IMR-90 (cell line): ENCODE measurements at regions not wholly inside any gene's neighbourhood (a gene's known extent, or its start where the extent isn't known, plus 50 kb on each side); places are given as distances from the start of the nearest gene placed in this dataset.

Experiments
- ATAC-seq: fragments of 200-7000 bp; cut with Tn5 transposase; 2 replicates; pipeline ENCODE4 v1.9.1; 2020; ENCODE audit warnings: low read depth, mild to moderate bottlenecking, moderate library complexity
- BruUV-seq: library from RNA; stranded (reverse); fragments of 400-500 nt; replicated peaks from 2 replicates; lab custom pipeline; 2021; lab: Mats Ljungman, UMichigan
- CTCF ChIA-PET: fragments of 300-600 bp; formaldehyde crosslinking; extraction: SDS; loops from one replicate; lab custom pipeline; 2021; ENCODE audit warnings: antibody characterized with exemption; lab: Yijun Ruan, JAX
- POLR2A ChIA-PET: fragments of 300-600 bp; sonication (Branson Sonifier 250); formaldehyde crosslinking; loops from one replicate; lab custom pipeline; 2022; ENCODE audit warnings: antibody characterized with exemption; ENCODE audit not compliant: unreplicated experiment; lab: Charles Lee
- DNase-seq: peaks from one replicate; pipeline ENCODE4 v3.0.0; 2013
- H2AFZ ChIP-seq: replicated peaks from 2 replicates; pipeline ENCODE3; 2013; ENCODE audit warnings: low read length, mild to moderate bottlenecking; ENCODE audit not compliant: poor library complexity
- H2AK5ac ChIP-seq: 2 replicates; pipeline ENCODE4 v1.6.1; 2013; ENCODE audit warnings: low read depth, low read length, inconsistent platforms
- H2AK9ac ChIP-seq: replicated peaks from 2 replicates; pipeline ENCODE3; 2013; ENCODE audit warnings: mild to moderate bottlenecking, low read depth, low read length, moderate library complexity; ENCODE audit not compliant: poor library complexity
- H2BK120ac ChIP-seq: 2 replicates; pipeline ENCODE4 v1.6.1; 2013; ENCODE audit warnings: low read depth, low read length, inconsistent platforms
- H2BK15ac ChIP-seq: 3 replicates; pipeline ENCODE4 v1.6.1; 2013; ENCODE audit warnings: low read depth, low read length, inconsistent platforms
- H2BK20ac ChIP-seq: 2 replicates; pipeline ENCODE4 v1.6.1; 2013; ENCODE audit warnings: low read depth, mild to moderate bottlenecking, inconsistent platforms, low read length, moderate library complexity
- H2BK5ac ChIP-seq: 2 replicates; pipeline ENCODE4 v1.6.1; 2013; ENCODE audit warnings: mild to moderate bottlenecking, low read depth, low read length, inconsistent platforms; ENCODE audit not compliant: poor library complexity, severe bottlenecking
- H3K14ac ChIP-seq: replicated peaks from 2 replicates; pipeline ENCODE4 v1.6.1; 2013; ENCODE audit warnings: low read depth, low read length, inconsistent platforms
- H3K18ac ChIP-seq: 2 replicates; pipeline ENCODE4 v1.6.1; 2013; ENCODE audit warnings: low read depth, low read length, control low read depth
- H3K23ac ChIP-seq: 2 replicates; pipeline ENCODE4 v1.6.1; 2013; ENCODE audit warnings: low read depth, low read length, inconsistent platforms
- H3K27ac ChIP-seq: 2 replicates; pipeline ENCODE4 v1.5.1; 2013; ENCODE audit warnings: mild to moderate bottlenecking, control low read depth, low read length; ENCODE audit not compliant: insufficient read depth
- H3K27me3 ChIP-seq: 2 replicates; pipeline ENCODE4 v1.6.1; 2013; ENCODE audit warnings: low read length; ENCODE audit not compliant: control insufficient read depth, insufficient read depth
- H3K36me3 ChIP-seq: 2 replicates; pipeline ENCODE4 v1.6.1; 2013; ENCODE audit warnings: low read length, mixed read lengths; ENCODE audit not compliant: control insufficient read depth, insufficient read depth
- H3K4ac ChIP-seq: 2 replicates; pipeline ENCODE4 v1.6.1; 2013; ENCODE audit warnings: low read depth, low read length, inconsistent platforms
- H3K4me1 ChIP-seq: 2 replicates; pipeline ENCODE4 v1.6.1; 2013; ENCODE audit warnings: low read length, mixed read lengths; ENCODE audit not compliant: control insufficient read depth, insufficient read depth
- H3K4me2 ChIP-seq: 2 replicates; pipeline ENCODE4 v1.6.1; 2013; ENCODE audit warnings: low read depth, mild to moderate bottlenecking, control low read depth, low read length, moderate library complexity
- H3K4me3 ChIP-seq: 2 replicates; pipeline ENCODE4 v1.5.1; 2013; ENCODE audit warnings: low read depth, mild to moderate bottlenecking, control low read depth, low read length, moderate library complexity; ENCODE audit not compliant: insufficient read depth
- H3K56ac ChIP-seq: 2 replicates; pipeline ENCODE4 v1.6.1; 2013; ENCODE audit warnings: low read length, inconsistent platforms; ENCODE audit not compliant: insufficient read depth; ENCODE audit errors: extremely low read depth
- H3K79me1 ChIP-seq, 2 experiments: 2 replicates each; pipeline ENCODE4 v1.6.1; 2013; ENCODE audit warnings: low read length in 2 of 2, inconsistent platforms in 1 of 2, low read depth in 1 of 2
- H3K9ac ChIP-seq: 2 replicates; pipeline ENCODE4 v1.6.1; 2013; ENCODE audit warnings: low read depth, low read length, control low read depth
- H3K9me1 ChIP-seq: 2 replicates; pipeline ENCODE4 v1.6.1; 2013; ENCODE audit warnings: low read length, inconsistent platforms; ENCODE audit not compliant: insufficient read depth
- H3K9me3 ChIP-seq: 2 replicates; pipeline ENCODE4 v1.6.1; 2013; ENCODE audit warnings: low read length; ENCODE audit not compliant: control insufficient read depth, insufficient read depth
- H4K20me1 ChIP-seq: 2 replicates; pipeline ENCODE4 v1.6.1; 2013; ENCODE audit warnings: low read length, inconsistent platforms; ENCODE audit not compliant: insufficient read depth
- H4K5ac ChIP-seq: 2 replicates; pipeline ENCODE4 v1.6.1; 2013; ENCODE audit warnings: mild to moderate bottlenecking, low read depth, low read length, control low read depth
- H4K8ac ChIP-seq, 2 experiments: 2 replicates each; pipeline ENCODE4 v1.6.1; 2013; ENCODE audit warnings: low read depth in 2 of 2, low read length in 2 of 2, control low read depth in 1 of 2, inconsistent platforms in 1 of 2
- H4K91ac ChIP-seq: 2 replicates; pipeline ENCODE4 v1.6.1; 2013; ENCODE audit warnings: low read depth, low read length, inconsistent platforms; ENCODE audit not compliant: insufficient read depth
- CEBPB ChIP-seq: IDR thresholded peaks from 2 replicates; pipeline ENCODE4 v1.6.1; 2012; ENCODE audit warnings: low read depth, low read length, improper control_type of control experiment
- CHD1 ChIP-seq: IDR thresholded peaks from 2 replicates; pipeline ENCODE4 v1.6.1; 2012; ENCODE audit warnings: low read depth, low read length, improper control_type of control experiment
- MAFK ChIP-seq: IDR thresholded peaks from 2 replicates; pipeline ENCODE4 v1.6.1; 2012; ENCODE audit warnings: low read depth, low read length, improper control_type of control experiment
- MAZ ChIP-seq: IDR thresholded peaks from 2 replicates; pipeline ENCODE4 v1.6.1; 2012; ENCODE audit warnings: low read depth, mild to moderate bottlenecking, low read length, improper control_type of control experiment, moderate library complexity, borderline replicate concordance
- SMC3 ChIP-seq: fragments of 150-350 bp; IDR thresholded peaks from 2 replicates; pipeline ENCODE4 v1.6.1; 2016; ENCODE audit warnings: low read depth, mild to moderate bottlenecking, antibody characterized with exemption, low read length, moderate library complexity
- USF2 ChIP-seq: fragments of 150-350 bp; IDR thresholded peaks from 2 replicates; pipeline ENCODE4 v1.6.1; 2017; ENCODE audit warnings: mild to moderate bottlenecking, antibody characterized with exemption, low read length, low read depth
- WGBS, 2 experiments: methylation state at CpG; one replicate each; pipeline versions ENCODE4 v1.1.5 to v1.1.7; 2013; ENCODE audit warnings: missing lambda C conversion rate in 2 of 2; ENCODE audit not compliant: insufficient read length in 1 of 2; ENCODE audit errors: extremely low coverage in 2 of 2; 5-methylcytosine and 5-hydroxymethylcytosine counted together
- dilution Hi-C: fragments of 300-500 bp; cut with HindIII; formaldehyde crosslinking; loops from one replicate; pipeline ENCODE4 v1.14.3; 2018; ENCODE audit warnings: low sequenced_read_pairs; ENCODE audit not compliant: unreplicated experiment
- in situ Hi-C: fragments of 300-500 bp; cut with MboI; formaldehyde crosslinking; loops from 3 replicates; pipeline ENCODE4 v1.14.3; 2019; ENCODE audit warnings: low sequenced_read_pairs, inconsistent platforms, mixed read lengths
- intact Hi-C: fragments of 100-400 bp; cut with micrococcal nuclease; formaldehyde crosslinking; loops from 2 replicates; pipeline ENCODE4 v1.10.0; 2022

- no peak overlapping the region for H3K27ac ChIP-seq
- H4K5ac ChIP-seq: no peak overlapping the region
- H2BK20ac ChIP-seq: no peak overlapping the region
- no peak overlapping the region for H3K23ac ChIP-seq
- peaks cover 26% of the 10 kb centered on the region for H3K9me3 ChIP-seq
- H4K20me1 ChIP-seq: no peaks in the 10 kb centered on the region
- in situ Hi-C loops (no loop called here), intact Hi-C loops (no loop called here), dilution Hi-C loops (no loop called here)
- no peak overlapping the region for H4K8ac ChIP-seq
- H3K14ac ChIP-seq: no peak overlapping the region
- H3K4me3 ChIP-seq: no peak overlapping the region
- no peak overlapping the region for H3K18ac ChIP-seq
- no peak overlapping the region for H2AK9ac ChIP-seq
- no peak overlapping the region for H2BK120ac ChIP-seq
- no peaks in the 10 kb centered on the region for H3K79me1 ChIP-seq
- TF ChIP-seq USF2 (no peak), CEBPB (no peak), CHD1 (no peak), SMC3 (no peak), MAFK (no peak), MAZ (no peak)
- no peak overlapping the region for H3K4ac ChIP-seq
- H3K56ac ChIP-seq: no peak overlapping the region
- no TSS peak for BruUV-seq
- WGBS, 2 experiments: 81% methylated on average over 3 of the region's 5 CpGs; no CpG with 5 or more reads in 1 of the 2 experiments
- H4K91ac ChIP-seq: no peak overlapping the region
- no peak overlapping the region for H2AK5ac ChIP-seq
- no peak overlapping the region for H3K4me2 ChIP-seq
- ATAC-seq: no peak
- H3K9ac ChIP-seq: no peak overlapping the region
- no peak overlapping the region for H2BK15ac ChIP-seq
- POLR2A ChIA-PET: no interaction called here
- CTCF ChIA-PET: no interaction called here
- no peaks in the 10 kb centered on the region for H3K4me1 ChIP-seq
- no peaks in the 10 kb centered on the region for H3K9me1 ChIP-seq
- no peak overlapping the region for H2AFZ ChIP-seq
- H3K27me3 ChIP-seq: no peaks in the 10 kb centered on the region
- H3K36me3 ChIP-seq: no peaks in the 10 kb centered on the region
- no peak for DNase-seq
- H2BK5ac ChIP-seq: no peak overlapping the region
These were observed 426.0 kb upstream of the ISX start for GRCh38 chr22:34639911-34640310.
